Liver (tissue), 8 donors: ENCODE measurements at regions not wholly inside any gene's neighbourhood (a gene's known extent, or its start where the extent isn't known, plus 50 kb on each side); places are given as distances from the start of the nearest gene placed in this dataset.

ENCODE experiments used
- DNase-seq: peaks from one replicate; pipeline ENCODE4 v3.0.0-alpha.2; 2017; ENCODE audit warnings: low spot score
- H3K27ac ChIP-seq, 2 donors: one replicate each; pipeline ENCODE4 v1.7.0; 2013; ENCODE audit warnings: inconsistent platforms in 2 of 2, low read length in 2 of 2, control low read depth in 1 of 2, low read depth in 1 of 2, mild to moderate bottlenecking in 1 of 2
- H3K27me3 ChIP-seq, 4 donors: one replicate each; pipeline versions ENCODE4 v1.6.1 to v1.7.0; 2013; ENCODE audit warnings: low read length in 3 of 4, inconsistent platforms in 1 of 4, mild to moderate bottlenecking in 1 of 4, moderate library complexity in 1 of 4; ENCODE audit not compliant: control insufficient read depth in 4 of 4, insufficient read depth in 4 of 4
- H3K36me3 ChIP-seq, 4 donors: one replicate each; pipeline versions ENCODE4 v1.6.1 to v1.7.0; 2013; ENCODE audit warnings: low read length in 3 of 4, mild to moderate bottlenecking in 3 of 4, low read depth in 1 of 4, moderate library complexity in 1 of 4; ENCODE audit not compliant: control insufficient read depth in 4 of 4, insufficient read depth in 3 of 4
- H3K4me1 ChIP-seq, 4 donors: one replicate each; pipeline versions ENCODE4 v1.6.1 to v1.7.0; 2013; ENCODE audit warnings: low read length in 3 of 4, mild to moderate bottlenecking in 3 of 4, moderate library complexity in 1 of 4; ENCODE audit not compliant: control insufficient read depth in 4 of 4, insufficient read depth in 4 of 4
- H3K4me3 ChIP-seq, 3 donors: one replicate each; pipeline versions ENCODE4 v1.6.1 to v1.7.0; 2013; ENCODE audit warnings: low read length in 3 of 3, control low read depth in 1 of 3, low read depth in 1 of 3, mild to moderate bottlenecking in 1 of 3
- H3K9ac ChIP-seq, 2 donors: one replicate each; pipeline ENCODE4 v1.7.0; 2013; ENCODE audit warnings: low read length in 2 of 2, mild to moderate bottlenecking in 2 of 2, moderate library complexity in 2 of 2, control low read depth in 1 of 2, low read depth in 1 of 2
- H3K9me3 ChIP-seq, 4 donors: one replicate each; pipeline versions ENCODE4 v1.6.1 to v1.7.0; 2013; ENCODE audit warnings: low read length in 3 of 4; ENCODE audit not compliant: control insufficient read depth in 4 of 4
- ATF3 ChIP-seq: IDR thresholded peaks from 2 replicates; pipeline ENCODE4 v1.6.1; 2016; ENCODE audit warnings: antibody characterized with exemption
- CTCF ChIP-seq: fragments of 150-350 bp; IDR thresholded peaks from 2 replicates; pipeline ENCODE4 v1.5.1; 2017; ENCODE audit warnings: improper control_type of control experiment, low read depth, low read length; ENCODE audit not compliant: missing input control
- EGR1 ChIP-seq, 2 donors: IDR thresholded peaks; 2 replicates each; pipeline ENCODE4 v1.6.1; 2016 to 2018; ENCODE audit warnings: antibody characterized with exemption in 2 of 2, low read depth in 2 of 2
- FOXA1 ChIP-seq: IDR thresholded peaks from 2 replicates; pipeline ENCODE4 v1.6.1; 2016; ENCODE audit warnings: antibody characterized with exemption
- FOXA2 ChIP-seq: IDR thresholded peaks from 2 replicates; pipeline ENCODE4 v1.6.1; 2016; ENCODE audit warnings: antibody characterized with exemption
- GABPA ChIP-seq, 2 donors: IDR thresholded peaks in 1 of 2; conservative IDR thresholded peaks in 1 of 2; 2 replicates each; pipeline ENCODE4 v1.6.1; 2016; ENCODE audit warnings: antibody characterized with exemption in 2 of 2, mild to moderate bottlenecking in 1 of 2, moderate library complexity in 1 of 2
- HNF4A ChIP-seq, 2 donors: conservative IDR thresholded peaks; 2 replicates each; pipeline ENCODE4 v1.6.1; 2016; ENCODE audit warnings: antibody characterized with exemption in 2 of 2, mild to moderate bottlenecking in 2 of 2
- HNF4G ChIP-seq: IDR thresholded peaks from 2 replicates; pipeline ENCODE4 v1.6.1; 2016; ENCODE audit warnings: antibody characterized with exemption
- JUND ChIP-seq, 2 donors: IDR thresholded peaks; 2 replicates each; pipeline ENCODE4 v1.6.1; 2016; ENCODE audit warnings: antibody characterized with exemption in 2 of 2
- MAX ChIP-seq: IDR thresholded peaks from 2 replicates; pipeline ENCODE4 v1.6.1; 2016; ENCODE audit warnings: antibody characterized with exemption
- NR2F2 ChIP-seq: IDR thresholded peaks from 2 replicates; pipeline ENCODE4 v1.6.1; 2016; ENCODE audit warnings: antibody characterized with exemption
- RAD21 ChIP-seq, 2 donors: IDR thresholded peaks; 2 replicates each; pipeline ENCODE4 v1.6.1; 2016; ENCODE audit warnings: antibody characterized with exemption in 2 of 2, mild to moderate bottlenecking in 2 of 2
- RXRA ChIP-seq, 2 donors: IDR thresholded peaks; 2 replicates each; pipeline ENCODE4 v1.6.1; 2017 to 2018; ENCODE audit warnings: antibody characterized with exemption in 2 of 2, mild to moderate bottlenecking in 1 of 2
- SP1 ChIP-seq: IDR thresholded peaks from 2 replicates; pipeline ENCODE4 v1.6.1; 2018; ENCODE audit warnings: antibody characterized with exemption, mild to moderate bottlenecking
- TAF1 ChIP-seq: conservative IDR thresholded peaks from 2 replicates; pipeline ENCODE4 v1.6.1; 2016; ENCODE audit warnings: antibody characterized with exemption, mild to moderate bottlenecking
- YY1 ChIP-seq: IDR thresholded peaks from 2 replicates; pipeline ENCODE4 v1.6.1; 2016; ENCODE audit warnings: antibody characterized with exemption, mild to moderate bottlenecking
- ZBTB33 ChIP-seq: IDR thresholded peaks from 2 replicates; pipeline ENCODE4 v1.6.1; 2016; ENCODE audit warnings: antibody characterized with exemption
- WGBS: extraction: QIAGEN DNeasy Blood & Tissue Kit; methylation state at CpG from one replicate; pipeline ENCODE4 v1.1.7; 2013; 5-methylcytosine and 5-hydroxymethylcytosine counted together
- TF ChIP-seq, protein P1 (sequence below): IDR thresholded peaks from 2 replicates; pipeline ENCODE4 v1.6.1; 2016; ENCODE audit warnings: antibody characterized with exemption, mild to moderate bottlenecking
- donor health status: healthy.
- donor health status: healthy.
- donor health status: healthy.
- donor health status: healthy.
- donor health status: healthy.

DNA sequence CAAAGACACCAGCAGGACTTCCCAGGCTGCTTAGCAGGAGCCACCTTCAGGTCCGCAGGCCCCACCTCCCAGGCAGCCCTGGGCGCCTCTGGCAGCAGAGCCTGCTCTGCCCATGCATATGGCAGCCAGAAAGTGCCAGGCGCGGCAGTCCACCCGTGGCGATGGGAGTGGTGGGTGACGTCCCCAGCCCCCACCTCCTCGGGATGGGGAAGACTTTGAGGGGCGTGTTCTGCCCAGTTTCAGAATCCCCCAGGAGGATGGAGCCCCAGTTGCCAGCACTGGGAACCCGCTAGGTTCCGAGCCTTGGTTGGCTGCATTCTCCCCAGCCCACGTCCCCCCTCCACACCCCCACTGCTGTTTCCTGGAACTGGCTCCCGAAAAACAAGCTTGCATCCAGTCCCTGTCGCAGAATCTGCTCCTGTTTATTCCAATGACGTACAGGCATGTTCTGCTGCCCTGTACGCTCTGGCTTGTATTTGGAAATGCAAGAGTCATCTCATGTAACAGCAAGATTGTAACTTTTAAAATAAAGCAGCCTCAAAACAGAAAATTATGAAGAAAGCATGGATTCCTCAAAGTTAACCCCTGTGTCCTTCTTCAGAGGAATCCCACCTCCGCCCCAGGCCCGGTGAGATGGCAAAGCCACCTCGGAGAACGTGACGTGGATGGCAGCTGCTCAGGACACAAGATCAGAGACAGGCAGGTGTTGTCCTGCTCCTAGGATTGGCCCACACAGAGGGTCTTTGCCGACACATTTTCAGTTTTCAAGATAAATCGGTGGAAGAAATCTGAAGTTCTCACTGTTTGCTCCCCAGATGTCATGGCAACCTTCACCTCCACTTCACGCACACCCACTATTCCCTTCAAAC, 87.8 kb upstream of the PPP2R2D start:
- no peak overlapping the region for H3K9ac ChIP-seq
- WGBS = 92% methylated on average over 24 of the region's 24 CpGs
- no peaks in the 10 kb centered on the region for H3K9me3 ChIP-seq
- H3K27me3 ChIP-seq = no peaks in the 10 kb centered on the region
- H3K27ac ChIP-seq = no peak overlapping the region
- no peak for TF ChIP-seq NR2F2
- TF ChIP-seq RAD21 (IDR thresholded peaks at IDR 0.05) = no peak
- TF ChIP-seq JUND (IDR thresholded peaks at IDR 0.05) = no peak
- no peak for TF ChIP-seq TAF1
- TF ChIP-seq RXRA (IDR thresholded peaks at IDR 0.05) = no peak
- TF ChIP-seq FOXA2 = no peak
- no peak for TF ChIP-seq SP1
- no peak for TF ChIP-seq EGR1 (IDR thresholded peaks at IDR 0.05; ENCODE audit: low read depth in 2 of 2)
- no peak for TF ChIP-seq GABPA (IDR thresholded peaks at IDR 0.05 in 1 of 2, conservative IDR thresholded peaks at IDR 0.05 in 1 of 2)
- TF ChIP-seq YY1 = no peak
- no peaks in the 10 kb centered on the region for H3K36me3 ChIP-seq
- no peak overlapping the region for H3K4me3 ChIP-seq
- DNase-seq = peak; percentile 12
- peaks cover 11 to 29% (median 18%) of the 10 kb centered on the region in 4 donors for H3K4me1 ChIP-seq

DNA sequence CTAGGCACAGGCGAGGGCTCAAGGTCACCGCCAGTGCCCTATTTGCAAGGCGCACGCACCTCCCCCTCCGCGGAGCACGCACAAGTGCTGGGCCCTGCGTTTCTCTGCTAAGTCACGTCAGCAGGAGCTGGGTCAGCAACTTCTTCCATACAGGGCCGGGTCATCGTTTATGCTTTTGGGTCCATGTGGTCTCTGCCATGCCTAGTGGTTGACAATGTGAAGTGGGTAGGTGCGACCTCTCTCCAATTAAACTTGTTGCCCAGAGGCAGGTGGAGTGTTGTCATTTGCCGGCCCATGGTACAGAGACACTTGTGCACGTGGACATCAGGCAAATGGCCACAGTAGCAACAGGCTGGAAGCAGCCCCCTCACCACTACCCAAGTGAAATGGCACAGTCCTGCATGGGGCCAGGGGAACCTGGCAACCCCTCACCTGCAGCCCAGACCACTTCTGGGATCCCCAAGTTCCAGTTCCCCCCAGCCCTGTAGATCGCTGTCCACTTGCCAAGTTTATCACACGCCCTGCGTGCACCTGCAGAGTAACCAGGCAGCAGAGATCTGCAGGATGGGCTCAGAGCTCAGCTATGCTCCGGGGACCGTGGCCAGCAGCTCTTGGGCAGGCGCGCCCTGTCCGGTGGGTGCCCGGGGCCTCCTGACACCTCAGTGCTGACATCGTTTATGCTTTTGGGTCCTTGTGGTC, 86.1 kb upstream of the PPP2R2D start:
- no peak overlapping the region for H3K4me3 ChIP-seq
- H3K27me3 ChIP-seq = no peaks in the 10 kb centered on the region
- no peaks in the 10 kb centered on the region for H3K36me3 ChIP-seq
- H3K9ac ChIP-seq = no peak overlapping the region
- peak overlapping the region; percentile 44 to 85 for H3K27ac ChIP-seq
- DNase-seq = peak; percentile 42
- peaks cover 19 to 46% (median 31%) of the 10 kb centered on the region in 4 donors for H3K4me1 ChIP-seq
- 45% methylated on average over 24 of the region's 24 CpGs for WGBS
- peaks cover 0 to 1% (median 0%) of the 10 kb centered on the region in 4 donors for H3K9me3 ChIP-seq
- TF ChIP-seq HNF4G (no peak), GABPA (IDR thresholded peaks at IDR 0.05 in 1 of 2, conservative IDR thresholded peaks at IDR 0.05 in 1 of 2) (no peak), YY1 (peak; percentile 54), RAD21 (IDR thresholded peaks at IDR 0.05) (no peak), SP1 (peak; percentile 93), FOXA2 (peak; percentile 44), MAX (peak; percentile 49), ATF3 (no peak), EGR1 (IDR thresholded peaks at IDR 0.05; ENCODE audit: low read depth in 2 of 2) (no peak), FOXA1 (peak; percentile 54), JUND (IDR thresholded peaks at IDR 0.05) (peak in 1 of 2 donors; percentile 49), TAF1 (no peak), HNF4A (conservative IDR thresholded peaks at IDR 0.05) (peak; percentile 85 to 90), RXRA (IDR thresholded peaks at IDR 0.05) (peak; percentile 88 to 96), NR2F2 (peak; percentile 74), CTCF (no peak), ZBTB33 (no peak)
- TF ChIP-seq, protein P1, sequence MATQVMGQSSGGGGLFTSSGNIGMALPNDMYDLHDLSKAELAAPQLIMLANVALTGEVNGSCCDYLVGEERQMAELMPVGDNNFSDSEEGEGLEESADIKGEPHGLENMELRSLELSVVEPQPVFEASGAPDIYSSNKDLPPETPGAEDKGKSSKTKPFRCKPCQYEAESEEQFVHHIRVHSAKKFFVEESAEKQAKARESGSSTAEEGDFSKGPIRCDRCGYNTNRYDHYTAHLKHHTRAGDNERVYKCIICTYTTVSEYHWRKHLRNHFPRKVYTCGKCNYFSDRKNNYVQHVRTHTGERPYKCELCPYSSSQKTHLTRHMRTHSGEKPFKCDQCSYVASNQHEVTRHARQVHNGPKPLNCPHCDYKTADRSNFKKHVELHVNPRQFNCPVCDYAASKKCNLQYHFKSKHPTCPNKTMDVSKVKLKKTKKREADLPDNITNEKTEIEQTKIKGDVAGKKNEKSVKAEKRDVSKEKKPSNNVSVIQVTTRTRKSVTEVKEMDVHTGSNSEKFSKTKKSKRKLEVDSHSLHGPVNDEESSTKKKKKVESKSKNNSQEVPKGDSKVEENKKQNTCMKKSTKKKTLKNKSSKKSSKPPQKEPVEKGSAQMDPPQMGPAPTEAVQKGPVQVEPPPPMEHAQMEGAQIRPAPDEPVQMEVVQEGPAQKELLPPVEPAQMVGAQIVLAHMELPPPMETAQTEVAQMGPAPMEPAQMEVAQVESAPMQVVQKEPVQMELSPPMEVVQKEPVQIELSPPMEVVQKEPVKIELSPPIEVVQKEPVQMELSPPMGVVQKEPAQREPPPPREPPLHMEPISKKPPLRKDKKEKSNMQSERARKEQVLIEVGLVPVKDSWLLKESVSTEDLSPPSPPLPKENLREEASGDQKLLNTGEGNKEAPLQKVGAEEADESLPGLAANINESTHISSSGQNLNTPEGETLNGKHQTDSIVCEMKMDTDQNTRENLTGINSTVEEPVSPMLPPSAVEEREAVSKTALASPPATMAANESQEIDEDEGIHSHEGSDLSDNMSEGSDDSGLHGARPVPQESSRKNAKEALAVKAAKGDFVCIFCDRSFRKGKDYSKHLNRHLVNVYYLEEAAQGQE = no peak
